IPS-15b (cell line): ENCODE measurements at regions not wholly inside any gene's neighbourhood (a gene's known extent, or its start where the extent isn't known, plus 50 kb on each side); places are given as distances from the start of the nearest gene placed in this dataset.

ENCODE experiments used
- H3K27me3 ChIP-seq: one replicate; pipeline ENCODE4 v1.6.1; 2013; ENCODE audit warnings: low read length; ENCODE audit not compliant: control insufficient read depth, insufficient read depth
- H3K36me3 ChIP-seq: one replicate; pipeline ENCODE4 v1.6.1; 2013; ENCODE audit warnings: low read length; ENCODE audit not compliant: control insufficient read depth, insufficient read depth
- H3K4me1 ChIP-seq: one replicate; pipeline ENCODE4 v1.6.1; 2013; ENCODE audit warnings: mild to moderate bottlenecking, low read length; ENCODE audit not compliant: control insufficient read depth, insufficient read depth
- H3K4me3 ChIP-seq: one replicate; pipeline ENCODE4 v1.5.1; 2013; ENCODE audit warnings: low read depth, low read length
- H3K9ac ChIP-seq: one replicate; pipeline ENCODE4 v1.6.1; 2013; ENCODE audit warnings: low read depth, mild to moderate bottlenecking, low read length
- H3K9me3 ChIP-seq: one replicate; pipeline ENCODE4 v1.6.1; 2013; ENCODE audit warnings: mild to moderate bottlenecking, low read length; ENCODE audit not compliant: control insufficient read depth, insufficient read depth

DNA sequence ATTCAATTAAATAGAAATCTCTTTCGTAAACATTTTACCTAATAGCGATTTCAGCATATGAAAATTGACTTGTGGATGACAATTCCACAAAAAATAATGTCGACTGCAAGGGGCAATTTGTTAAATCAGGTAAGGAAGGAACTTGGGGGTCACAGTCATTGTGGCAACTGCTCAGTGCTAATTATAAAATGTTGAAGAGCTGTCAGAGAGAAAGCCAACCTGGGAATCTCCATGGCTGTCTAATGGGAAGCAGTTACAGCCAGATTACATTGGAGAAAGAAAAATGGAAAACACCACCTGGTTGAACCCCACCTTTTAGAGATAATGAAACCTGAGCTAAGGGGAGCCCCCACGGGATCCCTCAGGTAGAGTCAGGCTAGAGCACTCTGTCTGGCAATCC is 373.9 kb downstream of the FOXO1 start:
- no peaks in the 10 kb centered on the region for H3K9me3 ChIP-seq
- no peaks in the 10 kb centered on the region for H3K4me1 ChIP-seq
- no peak overlapping the region for H3K9ac ChIP-seq
- H3K27me3 ChIP-seq: no peaks in the 10 kb centered on the region
- H3K4me3 ChIP-seq: no peak overlapping the region
- no peaks in the 10 kb centered on the region for H3K36me3 ChIP-seq

DNA sequence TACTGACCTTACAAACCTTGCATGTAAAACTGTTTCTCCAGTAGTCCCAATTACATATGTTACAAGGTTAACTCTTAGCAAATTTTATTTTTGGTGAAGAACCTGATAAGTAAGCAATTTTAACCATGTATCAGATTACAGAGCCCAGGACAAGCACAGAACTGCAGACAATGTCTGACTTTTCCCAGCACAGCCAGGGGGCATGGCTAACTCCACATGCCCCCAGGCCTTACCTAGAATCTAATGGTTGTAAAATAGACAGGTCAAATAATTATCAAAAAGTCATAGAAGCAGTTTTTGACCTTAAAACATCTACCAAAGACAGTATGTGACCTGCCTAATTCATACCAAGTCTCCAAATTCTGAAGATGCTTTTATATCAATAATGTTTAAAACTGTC is 364.1 kb downstream of the FOXO1 start:
- Histone ChIP-seq H3K4me3 (no peak overlapping the region), H3K9ac (no peak overlapping the region), H3K4me1 (no peaks in the 10 kb centered on the region), H3K27me3 (no peaks in the 10 kb centered on the region), H3K9me3 (peaks cover 2% of the 10 kb centered on the region), H3K36me3 (no peaks in the 10 kb centered on the region)

DNA sequence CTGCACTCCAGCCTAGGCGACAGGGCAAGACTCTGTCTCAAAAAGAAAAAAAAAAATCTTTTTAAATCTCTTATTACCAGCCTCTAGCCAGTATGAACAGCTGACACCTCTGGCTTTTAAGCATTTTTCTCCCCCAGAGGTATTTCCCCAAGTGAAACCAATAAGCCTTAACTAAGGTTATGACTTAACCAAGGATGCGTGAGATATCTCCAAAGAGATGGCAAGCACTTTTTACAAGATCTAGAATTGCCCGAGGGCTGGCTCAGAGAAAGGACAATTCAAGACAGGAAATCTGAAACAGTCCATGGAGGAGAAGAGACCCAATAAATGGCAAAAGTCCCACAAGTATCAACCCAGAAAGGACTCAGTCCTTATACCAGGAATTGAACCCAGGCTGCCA is 362.1 kb downstream of the FOXO1 start:
- Histone ChIP-seq H3K4me3 (no peak overlapping the region), H3K9me3 (peaks cover 2% of the 10 kb centered on the region), H3K4me1 (no peaks in the 10 kb centered on the region), H3K36me3 (no peaks in the 10 kb centered on the region), H3K27me3 (no peaks in the 10 kb centered on the region), H3K9ac (no peak overlapping the region)

- Histone ChIP-seq H3K4me3 (no peak overlapping the region), H3K4me1 (no peaks in the 10 kb centered on the region), H3K27me3 (no peaks in the 10 kb centered on the region), H3K36me3 (no peaks in the 10 kb centered on the region), H3K9ac (no peak overlapping the region), H3K9me3 (peaks cover 2% of the 10 kb centered on the region)
These were observed 359.6 kb downstream of the FOXO1 start for GRCh38 chr13:40306817-40307216.

DNA sequence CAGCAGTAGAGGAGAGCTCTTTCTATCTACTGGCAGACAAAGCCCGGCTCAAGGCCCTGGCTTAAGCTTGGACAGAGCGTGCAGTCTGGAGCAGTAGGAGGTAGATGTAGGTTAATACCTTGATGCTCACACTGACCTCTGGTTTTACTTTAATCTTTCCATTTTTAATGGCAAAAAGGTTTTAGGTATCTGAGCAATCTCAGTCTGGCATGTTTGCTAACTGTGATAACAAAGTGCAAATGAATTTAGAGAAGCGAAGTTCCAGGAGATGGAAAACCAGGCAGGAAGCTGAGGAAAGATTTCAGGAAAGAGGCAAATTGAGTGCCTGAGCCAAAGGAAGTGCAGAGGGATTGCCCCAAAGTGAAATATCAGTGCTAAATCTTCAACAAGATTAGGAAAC is 356.6 kb downstream of the FOXO1 start:
- peaks cover 2% of the 10 kb centered on the region for H3K9me3 ChIP-seq
- no peak overlapping the region for H3K4me3 ChIP-seq
- H3K9ac ChIP-seq: no peak overlapping the region
- no peaks in the 10 kb centered on the region for H3K36me3 ChIP-seq
- H3K27me3 ChIP-seq: no peaks in the 10 kb centered on the region
- H3K4me1 ChIP-seq: no peaks in the 10 kb centered on the region

GRCh38 chr13:40311356-40312101 is 354.9 kb downstream of the FOXO1 start:
- Histone ChIP-seq H3K27me3 (no peaks in the 10 kb centered on the region), H3K36me3 (no peaks in the 10 kb centered on the region), H3K4me1 (no peaks in the 10 kb centered on the region), H3K9ac (no peak overlapping the region), H3K4me3 (no peak overlapping the region), H3K9me3 (no peaks in the 10 kb centered on the region)

- H3K27me3 ChIP-seq: no peaks in the 10 kb centered on the region
- no peak overlapping the region for H3K9ac ChIP-seq
- no peaks in the 10 kb centered on the region for H3K9me3 ChIP-seq
- peaks cover 5% of the 10 kb centered on the region for H3K4me1 ChIP-seq
- no peaks in the 10 kb centered on the region for H3K36me3 ChIP-seq
- H3K4me3 ChIP-seq: no peak overlapping the region
These were observed 352.9 kb downstream of the FOXO1 start for GRCh38 chr13:40313269-40314200.

DNA sequence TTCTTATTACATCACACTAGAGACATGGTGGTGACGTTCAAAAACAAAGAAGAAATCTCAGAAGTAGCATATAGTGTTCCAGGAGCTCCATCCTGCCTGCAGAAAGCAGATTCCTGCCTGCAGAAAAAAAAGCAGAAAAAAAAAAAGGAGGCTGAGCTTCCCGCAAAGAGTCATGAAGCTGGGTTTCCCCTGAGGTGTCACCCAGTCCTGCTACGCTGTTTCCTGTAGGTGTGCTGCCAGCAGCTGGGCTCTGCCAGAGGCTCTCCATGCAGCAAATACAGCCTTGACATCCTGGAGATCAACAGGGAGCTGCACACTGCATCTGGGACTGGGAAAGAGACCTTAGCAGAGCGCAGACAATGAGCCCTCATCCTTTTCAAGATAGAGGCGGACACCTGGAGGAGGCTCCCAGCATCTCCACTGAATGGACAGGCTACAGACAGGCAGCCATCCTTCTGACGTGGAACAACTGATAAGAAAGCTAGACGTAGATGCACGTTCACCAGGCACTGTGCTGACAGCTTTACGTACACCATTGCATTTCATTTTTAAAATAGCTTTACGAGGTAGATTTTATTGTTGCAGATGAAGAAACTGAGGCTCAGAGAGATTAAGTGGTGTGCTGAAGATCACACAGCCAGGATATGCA is 350.9 kb downstream of the FOXO1 start:
- no peaks in the 10 kb centered on the region for H3K36me3 ChIP-seq
- no peaks in the 10 kb centered on the region for H3K27me3 ChIP-seq
- no peak overlapping the region for H3K4me3 ChIP-seq
- peaks cover 5% of the 10 kb centered on the region for H3K4me1 ChIP-seq
- H3K9me3 ChIP-seq: no peaks in the 10 kb centered on the region
- H3K9ac ChIP-seq: no peak overlapping the region

- H3K27me3 ChIP-seq: no peaks in the 10 kb centered on the region
- H3K36me3 ChIP-seq: no peaks in the 10 kb centered on the region
These were observed 350.1 kb downstream of the FOXO1 start for GRCh38 chr13:40316301-40316700.

DNA sequence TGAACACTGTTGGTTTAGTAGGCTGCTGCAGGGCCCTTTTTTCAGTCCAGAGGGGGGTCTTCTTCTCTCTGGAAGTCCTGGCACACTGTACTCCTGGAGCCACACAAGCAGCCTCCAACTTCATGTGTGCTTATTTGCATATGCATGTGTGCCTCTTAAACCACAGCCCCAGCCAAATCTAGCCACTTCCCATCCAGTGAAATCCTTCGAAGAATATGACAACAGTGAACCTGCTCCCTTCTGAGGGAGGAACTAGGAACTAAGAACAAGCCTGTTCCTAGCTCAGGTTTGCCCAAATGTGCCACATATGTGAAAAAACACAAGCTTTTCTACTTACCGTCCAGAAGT is 348.5 kb downstream of the FOXO1 start:
- H3K9me3 ChIP-seq: no peaks in the 10 kb centered on the region
- no peaks in the 10 kb centered on the region for H3K36me3 ChIP-seq
- peaks cover 5% of the 10 kb centered on the region for H3K4me1 ChIP-seq
- H3K9ac ChIP-seq: no peak overlapping the region
- H3K27me3 ChIP-seq: no peaks in the 10 kb centered on the region
- no peak overlapping the region for H3K4me3 ChIP-seq

More at GRCh38 chr13:40316301-40316700, 350.1 kb downstream of the FOXO1 start:
- Histone ChIP-seq H3K9me3 (no peaks in the 10 kb centered on the region), H3K4me3 (no peak overlapping the region), H3K9ac (no peak overlapping the region), H3K4me1 (peaks cover 5% of the 10 kb centered on the region)

GRCh38 chr13:40318366-40318765 is 348.1 kb downstream of the FOXO1 start:
- Histone ChIP-seq H3K9me3 (no peaks in the 10 kb centered on the region), H3K36me3 (no peaks in the 10 kb centered on the region), H3K4me1 (peaks cover 5% of the 10 kb centered on the region), H3K4me3 (no peak overlapping the region), H3K27me3 (no peaks in the 10 kb centered on the region), H3K9ac (no peak overlapping the region)
